K562 (cell line): ENCODE measurements at regions not wholly inside any gene's neighbourhood (a gene's known extent, or its start where the extent isn't known, plus 50 kb on each side); places are given as distances from the start of the nearest gene placed in this dataset.

Source experiments
- DLX4 ChIP-seq: fragments of 250-450 bp; sonication (Bioruptor Pico); IDR thresholded peaks from 2 replicates; pipeline ENCODE4 v1.6.1; 2021; ENCODE audit warnings: mild to moderate bottlenecking
- IRF9 ChIP-seq: fragments of 450-650 bp; IDR thresholded peaks from 2 replicates; pipeline ENCODE4 v1.6.1; 2016; ENCODE audit warnings: missing biosample characterization, missing genetic modification characterization
- POLR2AphosphoS2 ChIP-seq: IDR thresholded peaks from 2 replicates; pipeline ENCODE4 v1.6.1; 2012; ENCODE audit warnings: low read length, improper control_type of control experiment
- ZBTB8A ChIP-seq: fragments of 450-650 bp; IDR thresholded peaks from 2 replicates; pipeline ENCODE4 v1.6.1; 2018; ENCODE audit warnings: mild to moderate bottlenecking, moderate library complexity; ENCODE audit not compliant: partially characterized antibody
- TF ChIP-seq, protein P1 (sequence below): fragments of 250-450 bp; sonication (Bioruptor Pico); IDR thresholded peaks from 2 replicates; pipeline ENCODE4 v1.9.0; 2021; ENCODE audit warnings: mild to moderate bottlenecking, inconsistent platforms
- TF ChIP-seq, protein P2 (sequence below): fragments of 250-450 bp; sonication (Bioruptor Pico); IDR thresholded peaks from 2 replicates; pipeline ENCODE4 v1.4.0; 2020; ENCODE audit warnings: mild to moderate bottlenecking

DNA sequence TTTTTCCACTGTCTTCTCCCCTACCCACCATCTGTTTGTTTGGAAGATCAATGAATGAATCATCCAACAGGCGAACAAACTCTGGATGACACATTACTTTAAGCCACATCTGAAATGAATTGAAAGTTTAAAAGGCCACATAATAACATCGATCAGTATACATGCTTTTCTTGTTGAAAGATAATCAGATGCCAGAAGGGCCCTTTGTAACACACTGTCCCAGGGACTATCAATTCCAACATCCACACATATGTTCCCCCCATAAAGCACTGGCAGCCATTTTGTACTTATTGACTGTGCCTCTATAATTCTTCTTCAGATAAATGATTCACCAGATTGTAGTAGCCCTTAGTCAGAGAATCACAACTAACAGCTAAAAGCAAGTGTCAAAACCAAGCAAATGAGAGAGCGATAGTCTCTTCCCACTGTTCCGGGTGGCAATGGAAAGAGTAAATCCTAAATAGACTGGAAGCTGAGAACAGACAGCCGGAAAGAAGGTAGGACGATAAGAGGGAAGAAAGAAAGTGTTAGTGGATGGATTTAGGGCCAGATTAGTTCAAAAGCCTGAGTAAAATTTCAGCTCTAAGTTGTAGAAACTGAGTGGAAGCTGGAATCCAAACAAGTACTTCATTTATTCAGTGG lies 184.9 kb upstream of the TENT5A start (continued):
- TF ChIP-seq, protein P1, sequence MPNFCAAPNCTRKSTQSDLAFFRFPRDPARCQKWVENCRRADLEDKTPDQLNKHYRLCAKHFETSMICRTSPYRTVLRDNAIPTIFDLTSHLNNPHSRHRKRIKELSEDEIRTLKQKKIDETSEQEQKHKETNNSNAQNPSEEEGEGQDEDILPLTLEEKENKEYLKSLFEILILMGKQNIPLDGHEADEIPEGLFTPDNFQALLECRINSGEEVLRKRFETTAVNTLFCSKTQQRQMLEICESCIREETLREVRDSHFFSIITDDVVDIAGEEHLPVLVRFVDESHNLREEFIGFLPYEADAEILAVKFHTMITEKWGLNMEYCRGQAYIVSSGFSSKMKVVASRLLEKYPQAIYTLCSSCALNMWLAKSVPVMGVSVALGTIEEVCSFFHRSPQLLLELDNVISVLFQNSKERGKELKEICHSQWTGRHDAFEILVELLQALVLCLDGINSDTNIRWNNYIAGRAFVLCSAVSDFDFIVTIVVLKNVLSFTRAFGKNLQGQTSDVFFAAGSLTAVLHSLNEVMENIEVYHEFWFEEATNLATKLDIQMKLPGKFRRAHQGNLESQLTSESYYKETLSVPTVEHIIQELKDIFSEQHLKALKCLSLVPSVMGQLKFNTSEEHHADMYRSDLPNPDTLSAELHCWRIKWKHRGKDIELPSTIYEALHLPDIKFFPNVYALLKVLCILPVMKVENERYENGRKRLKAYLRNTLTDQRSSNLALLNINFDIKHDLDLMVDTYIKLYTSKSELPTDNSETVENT (CRISPR knock-in tag), result no peak
- TF ChIP-seq POLR2AphosphoS2 (no peak), IRF9 (tag) (peak; percentile 63; the same call in 1 of the 2 replicates), ZBTB8A (no peak), DLX4 (no peak)
- TF ChIP-seq, protein P2, sequence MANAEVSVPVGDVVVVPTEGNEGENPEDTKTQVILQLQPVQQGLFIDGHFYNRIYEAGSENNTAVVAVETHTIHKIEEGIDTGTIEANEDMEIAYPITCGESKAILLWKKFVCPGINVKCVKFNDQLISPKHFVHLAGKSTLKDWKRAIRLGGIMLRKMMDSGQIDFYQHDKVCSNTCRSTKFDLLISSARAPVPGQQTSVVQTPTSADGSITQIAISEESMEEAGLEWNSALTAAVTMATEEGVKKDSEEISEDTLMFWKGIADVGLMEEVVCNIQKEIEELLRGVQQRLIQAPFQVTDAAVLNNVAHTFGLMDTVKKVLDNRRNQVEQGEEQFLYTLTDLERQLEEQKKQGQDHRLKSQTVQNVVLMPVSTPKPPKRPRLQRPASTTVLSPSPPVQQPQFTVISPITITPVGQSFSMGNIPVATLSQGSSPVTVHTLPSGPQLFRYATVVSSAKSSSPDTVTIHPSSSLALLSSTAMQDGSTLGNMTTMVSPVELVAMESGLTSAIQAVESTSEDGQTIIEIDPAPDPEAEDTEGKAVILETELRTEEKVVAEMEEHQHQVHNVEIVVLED (CRISPR knock-in tag), result no peak
